Testis (tissue), 2 donors: ENCODE measurements at regions not wholly inside any gene's neighbourhood (a gene's known extent, or its start where the extent isn't known, plus 50 kb on each side); places are given as distances from the start of the nearest gene placed in this dataset.

Experiments
- CTCF ChIP-seq, 3 experiments: fragments of 450-650 bp in 2 of 3; fragments of 200-600 bp in 1 of 3; sonication (generic) in 1 of 3; IDR thresholded peaks; one replicate each; pipeline ENCODE4 v1.5.1; 2016 to 2019; ENCODE audit warnings: antibody characterized with exemption in 3 of 3, mild to moderate bottlenecking in 2 of 3, moderate library complexity in 1 of 3
- POLR2A ChIP-seq: fragments of 450-650 bp; IDR thresholded peaks from one replicate; pipeline ENCODE4 v1.6.1; 2017; ENCODE audit warnings: antibody characterized with exemption, mild to moderate bottlenecking, moderate library complexity

GRCh38 chr6:168823397-168824212 lies 382.6 kb downstream of the SMOC2 start:
- TF ChIP-seq CTCF (IDR thresholded peaks at IDR 0.05), result no peak
- TF ChIP-seq POLR2A, result no peak
